ENCODE measurements at regions not wholly inside any gene's neighbourhood (a gene's known extent, or its start where the extent isn't known, plus 50 kb on each side); places are given as distances from the start of the nearest gene placed in this dataset.

GRCh38 chrX:42695800-42696358 is 82.1 kb downstream of the PPP1R2C start:
- H3K9me3 ChIP-seq = no peaks in the 10 kb centered on the region
- DNase-seq (ENCODE audit: low spot score) (no peak), ATAC-seq (ENCODE audit: insufficient number of reproducible peaks, low FRiP score, low read depth) (no peak)
- H3K36me3 ChIP-seq = no peaks in the 10 kb centered on the region
- no peak for TF ChIP-seq CTCF (IDR thresholded peaks at IDR 0.05)
- no peak overlapping the region for H3K4me3 ChIP-seq
- H3K4me1 ChIP-seq (ENCODE audit: control insufficient read depth in 1 of 2, low read depth in 2 of 2) = no peaks in the 10 kb centered on the region
- no peaks in the 10 kb centered on the region for H3K27me3 ChIP-seq (replicated peaks; ENCODE audit: insufficient read depth)
- no peak overlapping the region for H3K27ac ChIP-seq

- Histone ChIP-seq H3K4me3 (no peak overlapping the region), H3K36me3 (no peaks in the 10 kb centered on the region), H3K4me1 (ENCODE audit: control insufficient read depth in 1 of 2, low read depth in 2 of 2) (no peaks in the 10 kb centered on the region), H3K27me3 (replicated peaks; ENCODE audit: insufficient read depth) (no peaks in the 10 kb centered on the region), H3K9me3 (no peaks in the 10 kb centered on the region), H3K27ac (no peak overlapping the region)
- no peak for TF ChIP-seq CTCF (IDR thresholded peaks at IDR 0.05)
- ATAC-seq (ENCODE audit: insufficient number of reproducible peaks, low FRiP score, low read depth) (no peak), DNase-seq (ENCODE audit: low spot score) (no peak)
These were observed 83.6 kb downstream of the PPP1R2C start for GRCh38 chrX:42694260-42694815.

- H3K9me3 ChIP-seq = no peaks in the 10 kb centered on the region
- DNase-seq (ENCODE audit: low spot score) = no peak
- H3K4me1 ChIP-seq (ENCODE audit: control insufficient read depth in 1 of 2, low read depth in 2 of 2) = no peaks in the 10 kb centered on the region
- no peaks in the 10 kb centered on the region for H3K27me3 ChIP-seq (replicated peaks; ENCODE audit: insufficient read depth)
- no peak for ATAC-seq (ENCODE audit: insufficient number of reproducible peaks, low FRiP score, low read depth)
- no peaks in the 10 kb centered on the region for H3K36me3 ChIP-seq
- no peak for TF ChIP-seq CTCF (IDR thresholded peaks at IDR 0.05)
- no peak overlapping the region for H3K4me3 ChIP-seq
- no peak overlapping the region for H3K27ac ChIP-seq
These were observed 86.8 kb downstream of the PPP1R2C start for GRCh38 chrX:42691196-42691595.

- Histone ChIP-seq H3K4me3 (no peak overlapping the region), H3K4me1 (ENCODE audit: control insufficient read depth in 1 of 2, low read depth in 2 of 2) (no peaks in the 10 kb centered on the region), H3K9me3 (no peaks in the 10 kb centered on the region), H3K27ac (no peak overlapping the region), H3K27me3 (replicated peaks; ENCODE audit: insufficient read depth) (no peaks in the 10 kb centered on the region), H3K36me3 (no peaks in the 10 kb centered on the region)
- no peak for ATAC-seq (ENCODE audit: insufficient number of reproducible peaks, low FRiP score, low read depth)
- no peak for DNase-seq (ENCODE audit: low spot score)
- TF ChIP-seq CTCF (IDR thresholded peaks at IDR 0.05) = no peak
These were observed 91.3 kb downstream of the PPP1R2C start for GRCh38 chrX:42686706-42687105.

GRCh38 chrX:42686296-42686695 is 91.7 kb downstream of the PPP1R2C start:
- H3K27ac ChIP-seq = no peak overlapping the region
- ATAC-seq (ENCODE audit: insufficient number of reproducible peaks, low FRiP score, low read depth) = no peak
- H3K36me3 ChIP-seq = no peaks in the 10 kb centered on the region
- no peak for DNase-seq (ENCODE audit: low spot score)
- H3K4me3 ChIP-seq = no peak overlapping the region
- H3K27me3 ChIP-seq (replicated peaks; ENCODE audit: insufficient read depth) = no peaks in the 10 kb centered on the region
- H3K4me1 ChIP-seq (ENCODE audit: control insufficient read depth in 1 of 2, low read depth in 2 of 2) = no peaks in the 10 kb centered on the region
- no peaks in the 10 kb centered on the region for H3K9me3 ChIP-seq
- no peak for TF ChIP-seq CTCF (IDR thresholded peaks at IDR 0.05)
